ENCODE measurements at regions not wholly inside any gene's neighbourhood (a gene's known extent, or its start where the extent isn't known, plus 50 kb on each side); places are given as distances from the start of the nearest gene placed in this dataset.

DNA sequence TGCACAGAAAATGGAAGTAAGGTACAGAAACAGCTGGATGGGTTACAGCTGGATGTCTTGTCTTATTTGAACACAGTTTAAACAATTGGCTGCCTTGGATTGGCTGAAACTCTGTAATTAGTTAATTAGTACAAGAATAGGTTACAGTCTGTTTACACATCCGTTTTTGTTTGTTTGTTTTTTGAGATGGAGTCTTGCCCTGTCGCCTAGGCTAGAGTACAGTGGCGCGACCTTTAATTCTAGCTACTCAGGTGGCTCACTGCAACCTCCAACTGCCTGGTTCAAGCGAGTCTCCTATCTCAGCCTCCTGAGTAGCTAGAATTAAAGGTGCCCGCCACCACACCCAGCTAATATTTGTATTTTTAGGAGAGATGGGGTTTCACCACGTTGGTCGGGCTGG is 368.7 kb upstream of the KLF4 start:
- no peak overlapping the region for H3K27ac ChIP-seq (ENCODE audit: low read depth, low read length)
- H3K9me3 ChIP-seq (ENCODE audit: control insufficient read depth, insufficient read depth, low read length): no peaks in the 10 kb centered on the region
- no peak overlapping the region for H3K4me3 ChIP-seq (ENCODE audit: low read length)
- TF ChIP-seq EZH2phosphoT487 (IDR thresholded peaks at IDR 0.05; ENCODE audit: borderline replicate concordance, low read length): no peak
- H4K20me1 ChIP-seq (ENCODE audit: control insufficient read depth, insufficient read depth, low read depth, low read length): no peaks in the 10 kb centered on the region
- H3K79me2 ChIP-seq (ENCODE audit: control insufficient read depth, low read length): no peaks in the 10 kb centered on the region
- no peaks in the 10 kb centered on the region for H3K27me3 ChIP-seq (ENCODE audit: control insufficient read depth, low read length)
- no peaks in the 10 kb centered on the region for H3K36me3 ChIP-seq (ENCODE audit: control insufficient read depth, low read length)
- H3F3A ChIP-seq (ENCODE audit: control insufficient read depth, insufficient read depth): no peaks in the 10 kb centered on the region
- no peak overlapping the region for H3K4me2 ChIP-seq (ENCODE audit: low read length)
- no peaks in the 10 kb centered on the region for H3K9me2 ChIP-seq (replicated peaks; ENCODE audit: control insufficient read depth, low read length)
- no peaks in the 10 kb centered on the region for H3K4me1 ChIP-seq (ENCODE audit: control insufficient read depth, low read length)

DNA sequence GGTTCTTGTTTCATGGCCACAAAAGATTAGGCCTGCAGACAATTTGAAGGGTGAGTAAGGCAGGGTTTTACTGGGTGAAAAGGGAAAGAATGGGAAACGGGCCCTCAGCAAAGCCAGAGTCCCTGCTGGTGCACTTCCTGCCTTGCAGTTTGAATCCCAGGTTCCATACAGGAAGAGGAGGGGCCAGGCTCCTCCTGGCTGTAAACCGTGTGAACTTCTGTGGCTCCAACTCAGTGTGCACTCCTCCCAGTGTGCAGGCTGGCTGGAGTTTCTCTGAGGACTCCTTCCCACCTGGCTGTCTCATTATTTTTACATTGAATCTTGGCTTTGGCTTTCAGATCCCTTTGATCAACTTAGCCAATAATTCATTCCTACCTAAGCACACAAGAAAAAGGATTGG is 367.1 kb upstream of the KLF4 start:
- Histone ChIP-seq H3F3A (ENCODE audit: control insufficient read depth, insufficient read depth) (no peaks in the 10 kb centered on the region), H3K79me2 (ENCODE audit: control insufficient read depth, low read length) (no peaks in the 10 kb centered on the region), H4K20me1 (ENCODE audit: control insufficient read depth, insufficient read depth, low read depth, low read length) (no peaks in the 10 kb centered on the region), H3K27me3 (ENCODE audit: control insufficient read depth, low read length) (no peaks in the 10 kb centered on the region), H3K27ac (ENCODE audit: low read depth, low read length) (no peak overlapping the region), H3K4me3 (ENCODE audit: low read length) (no peak overlapping the region), H3K4me1 (ENCODE audit: control insufficient read depth, low read length) (no peaks in the 10 kb centered on the region), H3K36me3 (ENCODE audit: control insufficient read depth, low read length) (no peaks in the 10 kb centered on the region), H3K9me3 (ENCODE audit: control insufficient read depth, insufficient read depth, low read length) (no peaks in the 10 kb centered on the region), H3K4me2 (ENCODE audit: low read length) (no peak overlapping the region), H3K9me2 (replicated peaks; ENCODE audit: control insufficient read depth, low read length) (no peaks in the 10 kb centered on the region)
- TF ChIP-seq EZH2phosphoT487 (IDR thresholded peaks at IDR 0.05; ENCODE audit: borderline replicate concordance, low read length): no peak
- TF ChIP-seq, protein P1, sequence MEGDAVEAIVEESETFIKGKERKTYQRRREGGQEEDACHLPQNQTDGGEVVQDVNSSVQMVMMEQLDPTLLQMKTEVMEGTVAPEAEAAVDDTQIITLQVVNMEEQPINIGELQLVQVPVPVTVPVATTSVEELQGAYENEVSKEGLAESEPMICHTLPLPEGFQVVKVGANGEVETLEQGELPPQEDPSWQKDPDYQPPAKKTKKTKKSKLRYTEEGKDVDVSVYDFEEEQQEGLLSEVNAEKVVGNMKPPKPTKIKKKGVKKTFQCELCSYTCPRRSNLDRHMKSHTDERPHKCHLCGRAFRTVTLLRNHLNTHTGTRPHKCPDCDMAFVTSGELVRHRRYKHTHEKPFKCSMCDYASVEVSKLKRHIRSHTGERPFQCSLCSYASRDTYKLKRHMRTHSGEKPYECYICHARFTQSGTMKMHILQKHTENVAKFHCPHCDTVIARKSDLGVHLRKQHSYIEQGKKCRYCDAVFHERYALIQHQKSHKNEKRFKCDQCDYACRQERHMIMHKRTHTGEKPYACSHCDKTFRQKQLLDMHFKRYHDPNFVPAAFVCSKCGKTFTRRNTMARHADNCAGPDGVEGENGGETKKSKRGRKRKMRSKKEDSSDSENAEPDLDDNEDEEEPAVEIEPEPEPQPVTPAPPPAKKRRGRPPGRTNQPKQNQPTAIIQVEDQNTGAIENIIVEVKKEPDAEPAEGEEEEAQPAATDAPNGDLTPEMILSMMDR (IDR thresholded peaks at IDR 0.05; ENCODE audit: low read depth, low read length, poor library complexity, severe bottlenecking): no peak

DNA sequence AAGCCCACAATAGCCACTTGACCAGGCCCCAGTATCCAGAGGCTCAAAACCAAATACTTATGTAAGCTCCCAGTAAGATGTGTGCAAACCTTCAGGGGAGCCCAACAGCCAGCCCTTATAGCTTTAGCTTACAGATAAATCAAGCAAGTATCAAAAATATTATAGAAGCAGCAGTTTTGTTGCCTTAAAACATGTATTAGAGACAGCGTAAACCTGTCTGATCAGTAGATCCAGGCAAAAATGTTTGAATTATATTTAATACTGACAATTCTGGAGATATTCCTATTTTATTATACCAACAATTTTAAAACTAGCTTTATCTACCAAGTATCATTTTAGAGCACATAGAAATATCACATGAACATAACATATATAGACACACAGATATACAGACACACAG is 365.6 kb upstream of the KLF4 start:
- H3K27me3 ChIP-seq (ENCODE audit: control insufficient read depth, low read length): no peaks in the 10 kb centered on the region
- no peaks in the 10 kb centered on the region for H3K9me3 ChIP-seq (ENCODE audit: control insufficient read depth, insufficient read depth, low read length)
- TF ChIP-seq, protein P1 (IDR thresholded peaks at IDR 0.05; ENCODE audit: low read depth, low read length, poor library complexity, severe bottlenecking): no peak
- no peak for TF ChIP-seq EZH2phosphoT487 (IDR thresholded peaks at IDR 0.05; ENCODE audit: borderline replicate concordance, low read length)
- no peaks in the 10 kb centered on the region for H3K79me2 ChIP-seq (ENCODE audit: control insufficient read depth, low read length)
- H3K4me2 ChIP-seq (ENCODE audit: low read length): no peak overlapping the region
- H4K20me1 ChIP-seq (ENCODE audit: control insufficient read depth, insufficient read depth, low read depth, low read length): no peaks in the 10 kb centered on the region
- no peaks in the 10 kb centered on the region for H3K4me1 ChIP-seq (ENCODE audit: control insufficient read depth, low read length)
- H3K36me3 ChIP-seq (ENCODE audit: control insufficient read depth, low read length): no peaks in the 10 kb centered on the region
- no peak overlapping the region for H3K27ac ChIP-seq (ENCODE audit: low read depth, low read length)
- H3K4me3 ChIP-seq (ENCODE audit: low read length): no peak overlapping the region
- H3K9me2 ChIP-seq (replicated peaks; ENCODE audit: control insufficient read depth, low read length): no peaks in the 10 kb centered on the region
- no peaks in the 10 kb centered on the region for H3F3A ChIP-seq (ENCODE audit: control insufficient read depth, insufficient read depth)

DNA sequence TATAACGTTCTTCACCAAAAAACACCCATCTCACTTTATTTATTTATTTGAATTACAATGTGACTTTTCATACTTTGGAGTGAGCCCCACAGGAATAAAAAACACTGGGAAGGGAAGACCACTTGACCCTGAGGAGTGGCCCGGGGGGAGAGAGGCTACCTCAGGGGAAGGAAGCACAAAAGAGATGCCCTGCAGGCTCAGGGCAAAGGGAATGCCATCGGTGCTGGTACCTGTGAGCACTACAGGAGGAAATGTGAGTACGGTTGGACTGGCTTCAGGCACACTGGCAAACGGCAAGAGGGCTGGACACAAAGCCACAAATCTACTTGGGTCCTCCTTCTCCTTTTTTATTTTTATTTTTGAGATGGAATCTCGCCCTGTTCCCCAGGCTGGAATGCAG is 363.9 kb upstream of the KLF4 start:
- Histone ChIP-seq H3K9me2 (replicated peaks; ENCODE audit: control insufficient read depth, low read length) (no peaks in the 10 kb centered on the region), H3K27me3 (ENCODE audit: control insufficient read depth, low read length) (no peaks in the 10 kb centered on the region), H3F3A (ENCODE audit: control insufficient read depth, insufficient read depth) (no peaks in the 10 kb centered on the region), H3K36me3 (ENCODE audit: control insufficient read depth, low read length) (no peaks in the 10 kb centered on the region), H3K4me1 (ENCODE audit: control insufficient read depth, low read length) (no peaks in the 10 kb centered on the region), H3K79me2 (ENCODE audit: control insufficient read depth, low read length) (no peaks in the 10 kb centered on the region), H3K9me3 (ENCODE audit: control insufficient read depth, insufficient read depth, low read length) (no peaks in the 10 kb centered on the region), H3K4me2 (ENCODE audit: low read length) (no peak overlapping the region), H3K27ac (ENCODE audit: low read depth, low read length) (no peak overlapping the region), H3K4me3 (ENCODE audit: low read length) (no peak overlapping the region), H4K20me1 (ENCODE audit: control insufficient read depth, insufficient read depth, low read depth, low read length) (no peaks in the 10 kb centered on the region)
- TF ChIP-seq, protein P1 (IDR thresholded peaks at IDR 0.05; ENCODE audit: low read depth, low read length, poor library complexity, severe bottlenecking): no peak
- no peak for TF ChIP-seq EZH2phosphoT487 (IDR thresholded peaks at IDR 0.05; ENCODE audit: borderline replicate concordance, low read length)
